GM12878 (cell line): ENCODE measurements at regions not wholly inside any gene's neighbourhood (a gene's known extent, or its start where the extent isn't known, plus 50 kb on each side); places are given as distances from the start of the nearest gene placed in this dataset.

Experiments
- ATAC-seq: fragments of 200-7000 bp; cut with Tn5 transposase; 3 replicates; pipeline ENCODE4 v1.9.1; 2020; ENCODE audit warnings: mild to moderate bottlenecking, moderate library complexity
- BruUV-seq: library from RNA; stranded (reverse); fragments of 400-500 nt; replicated peaks from 2 replicates; lab custom pipeline; 2021; lab: Mats Ljungman, UMichigan
- CTCF ChIA-PET: fragments of 300-600 bp; sonication (Branson Sonifier 250); formaldehyde crosslinking; extraction: SDS; loops from one replicate; lab custom pipeline; 2021; ENCODE audit warnings: inconsistent platforms; lab: Yijun Ruan, JAX
- POLR2A ChIA-PET: fragments of 350-600 bp; formaldehyde crosslinking; extraction: SDS; loops from one replicate; lab custom pipeline; 2021; ENCODE audit warnings: inconsistent platforms; lab: Charles Lee
- RAD21 ChIA-PET: fragments of 300-600 bp; sonication (Branson Sonifier 250); formaldehyde crosslinking; loops from one replicate; lab custom pipeline; 2023; ENCODE audit warnings: antibody characterized with exemption; ENCODE audit not compliant: unreplicated experiment; lab: Charles Lee
- SMC1A ChIA-PET: fragments of 300-600 bp; sonication (Branson Sonifier 250); formaldehyde crosslinking; loops from one replicate; lab custom pipeline; 2023; ENCODE audit not compliant: unreplicated experiment, uncharacterized antibody; lab: Charles Lee
- DNase-seq: peaks from one replicate; pipeline ENCODE4 v3.0.0-alpha.2; 2011; ENCODE audit warnings: low read depth, low spot score
- FAIRE-seq: peaks from 3 replicates; lab custom pipeline; 2011; peaks lifted over from hg19 to GRCh38; lab: Jason Lieb, UNC
- H2AFZ ChIP-seq: 2 replicates; pipeline ENCODE4 v1.6.0; 2011; ENCODE audit warnings: low read depth, low read length, control low read depth; ENCODE audit not compliant: control insufficient read depth
- H3K27ac ChIP-seq: 2 replicates; pipeline ENCODE4 v1.5.1; 2011; ENCODE audit warnings: control low read depth; ENCODE audit not compliant: control insufficient read depth, insufficient read depth
- H3K27me3 ChIP-seq, 2 experiments: replicated peaks in 1 of 2; 2 replicates each; pipeline versions ENCODE4 v1.6.0 to v1.6.1; 2011; ENCODE audit warnings: low read length in 1 of 2; ENCODE audit not compliant: control insufficient read depth in 2 of 2, insufficient read depth in 2 of 2
- H3K36me3 ChIP-seq, 2 experiments: 2 replicates each; pipeline ENCODE4 v1.5.1; 2011; ENCODE audit warnings: low read length in 1 of 2; ENCODE audit not compliant: control insufficient read depth in 2 of 2, insufficient read depth in 2 of 2
- H3K4me1 ChIP-seq: 2 replicates; pipeline ENCODE4 v1.6.1; 2011; ENCODE audit warnings: mild to moderate bottlenecking, low read length, moderate library complexity, mixed read lengths; ENCODE audit not compliant: control insufficient read depth, insufficient read depth
- H3K4me2 ChIP-seq: 2 replicates; pipeline ENCODE4 v1.6.0; 2011; ENCODE audit warnings: control low read depth; ENCODE audit not compliant: control insufficient read depth, insufficient read depth
- H3K4me3 ChIP-seq: fragments of 200-600 bp; sonication (generic); 2 replicates; pipeline ENCODE4 v1.5.1; 2016
- H3K79me2 ChIP-seq: 2 replicates; pipeline ENCODE4 v1.6.0; 2011; ENCODE audit warnings: low read length; ENCODE audit not compliant: control insufficient read depth, insufficient read depth
- H3K9ac ChIP-seq: 2 replicates; pipeline ENCODE4 v1.8.0; 2011; ENCODE audit warnings: low read length, control low read depth, mixed read lengths; ENCODE audit not compliant: control insufficient read depth, insufficient read depth
- H3K9me3 ChIP-seq: replicated peaks from 3 replicates; pipeline ENCODE4 v1.5.1; 2011; ENCODE audit warnings: mild to moderate bottlenecking, low read length; ENCODE audit not compliant: control insufficient read depth, insufficient read depth
- H4K20me1 ChIP-seq: 2 replicates; pipeline ENCODE4 v1.6.0; 2011; ENCODE audit not compliant: control insufficient read depth, insufficient read depth
- ATF2 ChIP-seq: IDR thresholded peaks from 2 replicates; pipeline ENCODE4 v1.6.1; 2012; ENCODE audit warnings: low read length, inconsistent platforms
- CBX3 ChIP-seq: fragments of 200-600 bp; sonication (generic); IDR thresholded peaks from 2 replicates; pipeline ENCODE4 v1.6.1; 2016; ENCODE audit warnings: low read depth, borderline replicate concordance
- CEBPB ChIP-seq, 2 experiments: fragments of 150-350 bp in 1 of 2; IDR thresholded peaks; 2 replicates each; pipeline ENCODE4 v1.6.1; 2012 to 2014; ENCODE audit warnings: low read depth in 2 of 2, low read length in 2 of 2, borderline replicate concordance in 1 of 2, inconsistent platforms in 1 of 2
- EED ChIP-seq: sonication (generic); IDR thresholded peaks from 2 replicates; pipeline ENCODE4 v1.6.1; 2016; ENCODE audit warnings: antibody characterized with exemption, low read depth
- FOXM1 ChIP-seq: IDR thresholded peaks from 2 replicates; pipeline ENCODE4 v1.6.1; 2012; ENCODE audit warnings: low read depth, mild to moderate bottlenecking, inconsistent platforms, low read length, moderate library complexity
- KDM1A ChIP-seq: fragments of 200-600 bp; sonication (generic); IDR thresholded peaks from 2 replicates; pipeline ENCODE4 v1.6.1; 2016; ENCODE audit warnings: borderline replicate concordance
- MAX ChIP-seq: IDR thresholded peaks from 2 replicates; pipeline ENCODE4 v1.6.1; 2012; ENCODE audit warnings: low read depth, low read length, improper control_type of control experiment
- MTA2 ChIP-seq: fragments of 450-650 bp; IDR thresholded peaks from 2 replicates; pipeline ENCODE4 v1.6.1; 2016; ENCODE audit warnings: low read depth, mild to moderate bottlenecking, moderate library complexity
- SIN3A ChIP-seq: IDR thresholded peaks from 2 replicates; pipeline ENCODE4 v1.6.1; 2012; ENCODE audit warnings: low read depth, low read length, improper control_type of control experiment
- TAF1 ChIP-seq: IDR thresholded peaks from 2 replicates; pipeline ENCODE4 v1.6.1; 2011; ENCODE audit warnings: mild to moderate bottlenecking, low read depth, low read length, borderline replicate concordance
- TCF3 ChIP-seq: IDR thresholded peaks from 2 replicates; pipeline ENCODE4 v1.6.1; 2012; ENCODE audit warnings: low read depth, mild to moderate bottlenecking, low read length, borderline replicate concordance; ENCODE audit not compliant: insufficient read depth
- ZBTB4 ChIP-seq: fragments of 450-650 bp; formaldehyde crosslinking; IDR thresholded peaks from 2 replicates; pipeline ENCODE4 v1.4.0; 2022; ENCODE audit warnings: mild to moderate bottlenecking, moderate library complexity
- ZNF274 ChIP-seq: IDR thresholded peaks from one replicate; pipeline ENCODE4 v1.8.0; 2011; ENCODE audit not compliant: insufficient read length, insufficient read depth
- WGBS: methylation state at CpG from one replicate; pipeline ENCODE4 v1.1.6; 2016; ENCODE audit warnings: low lambda C conversion rate; ENCODE audit not compliant: insufficient replicate concordance, insufficient coverage; ENCODE audit errors: missing lambda C conversion rate; 5-methylcytosine and 5-hydroxymethylcytosine counted together
- in situ Hi-C: fragments of 300-500 bp; cut with MboI; formaldehyde crosslinking; loops from 9 replicates; pipeline ENCODE4 v1.14.3; 2018; ENCODE audit warnings: mixed read lengths
- intact Hi-C: fragments of 100-400 bp; cut with micrococcal nuclease; formaldehyde crosslinking; loops from one replicate; pipeline ENCODE4 v1.14.2; 2022; ENCODE audit not compliant: unreplicated experiment
- TF ChIP-seq, protein P1 (sequence below): fragments of 150-350 bp; IDR thresholded peaks from 2 replicates; pipeline ENCODE4 v1.6.1; 2014; ENCODE audit warnings: mild to moderate bottlenecking, low read depth, low read length

- in situ Hi-C loops (no loop called here), intact Hi-C loops (no loop called here)
- no peak for DNase-seq
- no peak for ATAC-seq
- Histone ChIP-seq H3K27ac (no peak overlapping the region), H3K4me3 (no peak overlapping the region), H2AFZ (no peak overlapping the region), H3K36me3 (no peaks in the 10 kb centered on the region), H3K4me1 (peaks cover 10% of the 10 kb centered on the region; the same call in 1 of the 2 replicates), H4K20me1 (no peaks in the 10 kb centered on the region), H3K79me2 (no peaks in the 10 kb centered on the region), H3K9me3 (peaks cover 5% of the 10 kb centered on the region; the same call in 2 of the 3 replicates), H3K27me3 (no peaks in the 10 kb centered on the region), H3K9ac (no peak overlapping the region), H3K4me2 (no peak overlapping the region)
- SMC1A ChIA-PET = interaction anchor here (0.6 to 0.8 kb wide), 2 partner anchors 20 to 130 kb away, joined by 3 read pairs; no protein-coding TSS in a partner anchor
- CTCF ChIA-PET = interaction anchor here (0.6 to 0.8 kb wide), 2 partner anchors 12 to 274 kb away, joined by 3 read pairs; no protein-coding TSS in a partner anchor
- POLR2A ChIA-PET = no interaction called here
- BruUV-seq = no TSS peak
- no peak for FAIRE-seq
- TF ChIP-seq, protein P1, sequence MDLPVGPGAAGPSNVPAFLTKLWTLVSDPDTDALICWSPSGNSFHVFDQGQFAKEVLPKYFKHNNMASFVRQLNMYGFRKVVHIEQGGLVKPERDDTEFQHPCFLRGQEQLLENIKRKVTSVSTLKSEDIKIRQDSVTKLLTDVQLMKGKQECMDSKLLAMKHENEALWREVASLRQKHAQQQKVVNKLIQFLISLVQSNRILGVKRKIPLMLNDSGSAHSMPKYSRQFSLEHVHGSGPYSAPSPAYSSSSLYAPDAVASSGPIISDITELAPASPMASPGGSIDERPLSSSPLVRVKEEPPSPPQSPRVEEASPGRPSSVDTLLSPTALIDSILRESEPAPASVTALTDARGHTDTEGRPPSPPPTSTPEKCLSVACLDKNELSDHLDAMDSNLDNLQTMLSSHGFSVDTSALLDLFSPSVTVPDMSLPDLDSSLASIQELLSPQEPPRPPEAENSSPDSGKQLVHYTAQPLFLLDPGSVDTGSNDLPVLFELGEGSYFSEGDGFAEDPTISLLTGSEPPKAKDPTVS = no peak
- no peak for TF ChIP-seq CEBPB (IDR thresholded peaks at IDR 0.05; ENCODE audit: borderline replicate concordance in 1 of 2, low read depth in 2 of 2, low read length in 2 of 2)
- no peak for TF ChIP-seq ATF2
- TF ChIP-seq TAF1 = no peak
- TF ChIP-seq MTA2 = no peak
- no peak for TF ChIP-seq CBX3
- TF ChIP-seq ZBTB4 = no peak
- no peak for TF ChIP-seq KDM1A
- no peak for TF ChIP-seq FOXM1
- TF ChIP-seq MAX = no peak
- no peak for TF ChIP-seq SIN3A
- TF ChIP-seq ZNF274 = no peak
- TF ChIP-seq TCF3 = no peak
- TF ChIP-seq EED = no peak
- RAD21 ChIA-PET = no interaction called here
- 100% methylated on average over 1 of the region's 1 CpG for WGBS
Observed at GRCh38 chr10:31621733-31622132, 302.7 kb downstream of the ZEB1 start.
